GM19372 (cell line): ENCODE measurements at regions not wholly inside any gene's neighbourhood (a gene's known extent, or its start where the extent isn't known, plus 50 kb on each side); places are given as distances from the start of the nearest gene placed in this dataset.
"Not testable (repeated sequence)": the region's sequence is repeated elsewhere in the genome, so short reads cannot be mapped to it uniquely, and the experiment has no call there.

Experiments
- ATAC-seq: cut with Tn5 transposase; IDR thresholded peaks from one replicate; pipeline ENCODE4 v1.9.1; 2021; ENCODE audit warnings: mild to moderate bottlenecking, low read depth, moderate library complexity; ENCODE audit not compliant: unreplicated experiment

GRCh38 chr6:125585470-125585869 lies 164.0 kb upstream of the HEY2 start:
- no peak for ATAC-seq

GRCh38 chr6:125586074-125586473 lies 163.4 kb upstream of the HEY2 start:
- ATAC-seq, result no peak

DNA sequence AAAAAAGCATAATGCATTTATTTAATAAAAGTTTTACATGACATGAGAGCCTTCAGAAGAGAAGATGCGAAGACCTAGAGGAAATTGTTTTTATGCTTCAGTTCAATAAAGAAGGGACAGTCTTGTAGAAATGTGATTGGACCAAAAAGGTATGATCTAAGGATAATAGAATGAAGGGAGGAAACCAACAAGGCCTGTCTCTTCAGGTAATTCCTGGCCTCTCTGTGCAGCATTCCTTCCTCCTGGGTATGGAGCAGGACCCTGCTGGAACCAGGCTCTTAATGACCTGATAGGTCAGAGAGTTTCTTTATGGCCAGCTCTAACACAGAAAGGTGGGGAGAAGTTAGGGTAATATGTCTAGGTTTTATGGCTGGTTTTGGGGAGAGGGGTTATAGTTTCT lies 162.8 kb upstream of the HEY2 start:
- no peak for ATAC-seq

GRCh38 chr6:125587666-125588632 lies 161.5 kb upstream of the HEY2 start:
- no peak for ATAC-seq

DNA sequence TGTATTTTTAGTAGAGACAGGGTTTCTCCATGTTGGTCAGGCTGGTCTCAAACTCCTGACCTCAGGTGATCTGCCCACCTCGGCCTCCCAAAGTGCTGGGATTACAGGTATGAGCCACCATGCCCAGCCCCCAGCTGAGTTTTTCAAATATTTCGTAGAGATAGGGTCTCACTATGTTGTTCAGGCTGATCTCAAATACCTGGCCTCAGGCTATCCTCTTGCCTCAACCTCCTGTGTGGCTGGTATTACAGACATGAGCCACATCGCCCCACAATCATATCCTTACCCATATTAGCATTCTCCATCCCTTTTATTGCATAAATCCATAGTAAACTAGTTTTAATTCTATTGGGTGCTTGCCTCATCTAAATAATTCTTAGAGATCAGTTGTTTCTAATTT lies 157.6 kb upstream of the HEY2 start:
- not testable (repeated sequence) for ATAC-seq

DNA sequence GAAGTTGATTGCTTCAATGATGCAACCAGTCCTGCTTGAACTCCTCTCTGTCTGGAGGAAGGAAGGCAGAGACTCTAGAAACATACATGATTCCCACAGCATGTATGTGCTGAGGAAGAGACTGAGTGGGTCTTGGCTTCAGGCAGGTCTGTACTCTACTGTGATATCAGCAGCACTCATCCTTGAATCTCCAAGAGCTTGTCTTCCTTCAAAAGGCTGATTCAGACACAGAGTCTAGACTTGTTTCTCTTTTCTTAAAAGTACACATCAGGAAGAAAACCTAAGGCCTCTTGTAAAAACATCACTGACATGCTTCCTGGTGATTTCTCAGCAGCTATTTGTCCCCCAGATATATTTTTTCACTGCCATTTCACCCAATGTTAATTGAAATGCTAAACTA lies 155.7 kb upstream of the HEY2 start:
- no peak for ATAC-seq

GRCh38 chr6:125596020-125596419 lies 153.4 kb upstream of the HEY2 start:
- ATAC-seq, result no peak

DNA sequence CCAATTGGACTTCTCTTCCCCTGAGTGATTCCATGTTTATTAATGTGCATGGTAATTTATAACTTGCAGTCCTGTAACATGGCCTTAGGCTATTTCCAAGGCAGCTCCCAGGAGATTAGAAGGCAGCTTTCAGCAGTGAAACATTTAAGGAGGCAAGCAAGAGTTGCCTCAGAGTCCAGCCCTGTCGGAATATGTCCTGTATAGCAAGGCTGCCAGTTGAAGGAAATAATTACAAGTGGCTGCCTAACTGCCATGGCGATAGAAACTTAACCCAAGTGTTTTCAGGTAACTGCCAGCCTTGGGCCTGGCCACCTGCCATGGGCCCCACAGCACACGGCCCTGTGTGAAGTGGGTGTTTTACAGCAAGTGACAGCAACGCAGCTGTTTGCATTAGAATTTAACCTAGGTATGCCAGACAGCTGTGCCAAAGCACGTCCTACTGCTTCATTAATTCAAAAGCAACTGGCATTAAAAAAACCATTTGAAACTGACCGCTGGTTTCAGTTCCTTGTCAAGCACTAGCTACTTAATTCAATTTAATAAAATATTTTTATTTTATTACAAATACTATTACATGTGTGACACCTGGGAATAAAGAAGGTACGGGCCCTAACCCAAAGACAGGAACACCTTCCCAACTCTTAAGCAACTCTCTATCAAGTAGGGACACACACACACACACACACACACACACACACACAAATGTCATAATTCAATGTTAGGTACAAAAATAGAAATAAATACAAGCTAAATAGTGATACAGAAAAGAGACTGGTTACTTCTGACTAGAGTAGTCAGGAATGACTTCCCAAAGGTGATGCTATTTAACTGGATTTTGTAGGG lies 151.8 kb upstream of the HEY2 start:
- no peak for ATAC-seq

- no peak for ATAC-seq
Observed at GRCh38 chr6:125598422-125598821, 151.0 kb upstream of the HEY2 start.

DNA sequence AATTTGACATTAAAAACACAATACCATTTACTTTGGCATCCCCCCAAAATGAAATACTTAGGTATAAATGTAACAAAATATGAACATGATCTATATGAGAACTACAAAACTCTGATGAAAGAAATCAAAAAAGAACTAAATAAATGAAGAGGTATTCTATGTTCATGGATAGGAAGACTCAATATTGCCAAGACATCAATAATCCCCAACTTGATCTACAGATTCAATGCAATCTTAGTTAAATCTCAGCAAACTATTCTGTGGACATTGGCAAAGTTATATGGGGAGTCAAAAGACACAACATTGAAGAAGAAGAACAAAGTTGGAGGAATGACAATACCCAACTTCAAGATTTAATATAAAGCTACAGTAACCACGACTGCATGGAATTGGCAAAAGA lies 145.2 kb upstream of the HEY2 start:
- no peak for ATAC-seq

- ATAC-seq, result no peak
Observed at GRCh38 chr6:125611573-125612344, 137.7 kb upstream of the HEY2 start.

- no peak for ATAC-seq
Observed at GRCh38 chr6:125612345-125612846, 137.0 kb upstream of the HEY2 start.

- no peak for ATAC-seq
Observed at GRCh38 chr6:125618629-125619028, 130.8 kb upstream of the HEY2 start.

DNA sequence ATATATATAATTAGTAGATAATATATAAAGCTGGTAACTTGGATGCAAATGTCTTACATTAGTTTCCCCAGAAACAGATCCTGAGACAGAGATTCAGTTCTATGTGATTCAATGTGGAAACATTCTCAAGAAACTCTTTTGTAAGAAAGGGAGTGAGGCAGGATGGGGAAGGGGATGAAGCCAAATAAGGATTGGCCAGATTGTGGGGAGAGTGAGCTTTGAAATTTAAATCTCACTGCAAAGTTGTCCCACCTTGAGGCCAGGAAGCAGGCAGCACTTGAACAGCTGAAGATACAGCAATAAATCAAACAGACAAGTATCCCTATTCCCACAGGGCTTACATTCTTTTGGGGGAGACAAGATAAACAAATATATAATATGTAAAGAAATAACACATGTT lies 126.3 kb upstream of the HEY2 start:
- ATAC-seq, result no peak

DNA sequence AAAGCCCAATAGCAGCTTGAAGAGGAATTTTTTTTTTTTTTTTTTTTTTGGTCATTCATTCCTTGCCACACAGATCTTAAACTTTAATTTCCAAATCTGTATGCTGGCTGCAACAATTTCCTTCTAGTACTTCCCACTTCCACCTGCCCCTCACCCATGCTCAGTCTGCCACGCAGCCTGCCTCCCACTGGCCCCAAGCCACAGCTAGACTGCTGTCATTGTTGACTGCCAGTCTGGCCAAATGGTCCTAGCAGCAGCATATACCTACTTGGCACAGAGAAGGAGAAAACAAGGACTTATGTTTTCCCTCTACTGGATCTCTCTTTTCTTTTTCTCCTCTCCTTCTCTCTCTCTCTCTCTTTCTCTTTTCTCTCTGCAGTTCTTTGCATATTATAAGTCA lies 118.3 kb upstream of the HEY2 start:
- ATAC-seq, result no peak

- ATAC-seq, result not testable (repeated sequence)
Observed at GRCh38 chr6:125636011-125636410, 113.4 kb upstream of the HEY2 start.

- ATAC-seq, result no peak
Observed at GRCh38 chr6:125636671-125637070, 112.8 kb upstream of the HEY2 start.

GRCh38 chr6:125637207-125637606 lies 112.2 kb upstream of the HEY2 start:
- no peak for ATAC-seq

DNA sequence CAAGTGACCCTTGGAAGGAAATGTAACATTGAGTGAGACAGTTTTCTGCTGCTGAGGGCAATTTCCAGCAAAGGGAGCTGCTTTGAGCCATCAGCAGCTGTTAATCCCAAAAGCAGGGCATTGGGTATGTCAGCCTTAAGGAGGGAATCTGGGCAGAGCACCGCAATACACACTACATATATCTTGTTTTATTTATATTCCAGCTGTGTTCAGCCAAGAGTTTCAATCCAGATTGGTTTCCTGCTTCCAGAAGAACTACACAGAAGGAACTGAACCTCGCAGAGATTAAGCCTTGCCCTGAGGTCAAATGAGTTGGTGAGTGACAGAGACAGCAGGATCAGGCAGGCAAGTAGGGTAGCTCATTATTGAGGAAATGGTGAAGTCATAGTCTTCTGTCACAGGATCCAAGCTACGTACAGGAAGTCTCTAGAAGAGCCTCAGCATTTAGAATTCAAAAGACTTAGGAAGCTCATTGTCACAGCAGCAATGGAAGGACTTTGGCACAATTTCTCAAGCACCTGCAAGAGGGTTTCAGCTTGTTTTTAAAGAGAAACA lies 109.9 kb upstream of the HEY2 start:
- ATAC-seq, result no peak

GRCh38 chr6:125640441-125641150 lies 108.8 kb upstream of the HEY2 start:
- no peak for ATAC-seq
